ENCODE measurements at regions not wholly inside any gene's neighbourhood (a gene's known extent, or its start where the extent isn't known, plus 50 kb on each side); places are given as distances from the start of the nearest gene placed in this dataset.

- Histone ChIP-seq H3K27ac (ENCODE audit: low read depth, low read length) (no peak overlapping the region), H3K4me3 (replicated peaks in 1 of 2; ENCODE audit: low read depth in 1 of 2, low read length in 2 of 2) (no peak overlapping the region), H3K9me2 (ENCODE audit: insufficient read depth) (no peaks in the 10 kb centered on the region), H3K4me1 (ENCODE audit: control insufficient read depth in 1 of 2, insufficient read depth in 2 of 2, low read length in 2 of 2) (no peaks in the 10 kb centered on the region), H3K4me2 (ENCODE audit: low read length) (no peak overlapping the region), H3K27me3 (ENCODE audit: insufficient read depth, low read length) (no peaks in the 10 kb centered on the region), H3K36me3 (ENCODE audit: control insufficient read depth in 1 of 2, insufficient read depth in 2 of 2, low read length in 2 of 2) (no peaks in the 10 kb centered on the region), H3K9ac (ENCODE audit: low read length) (no peak overlapping the region), H2AFZ (ENCODE audit: low read depth, low read length, poor library complexity, severe bottlenecking) (no peak overlapping the region), H4K20me1 (ENCODE audit: insufficient read depth) (no peaks in the 10 kb centered on the region), H3K79me2 (ENCODE audit: insufficient read depth, low read length) (no peaks in the 10 kb centered on the region), H3K9me3 (ENCODE audit: control insufficient read depth in 1 of 2, insufficient read depth in 1 of 2, low read depth in 1 of 2, low read length in 2 of 2) (no peaks in the 10 kb centered on the region)
- ChIA-PET CTCF (no interaction called here), RAD21 (ENCODE audit: low non-redundant PET in 1 of 2, low total read pairs in 2 of 2, uncharacterized antibody in 2 of 2, unreplicated experiment in 2 of 2) (no interaction called here), POLR2A (no interaction called here)
- no TSS peak for BruUV-seq (replicated peaks)
- TF ChIP-seq POLR2A (IDR thresholded peaks at IDR 0.05; ENCODE audit: borderline replicate concordance, extremely low read depth, insufficient read depth, insufficient read length) (no peak), CTCF (IDR thresholded peaks at IDR 0.05 in 2 of 3, conservative IDR thresholded peaks at IDR 0.05 in 1 of 3; ENCODE audit: borderline replicate concordance in 1 of 3, insufficient read depth in 1 of 3, low read depth in 2 of 3, low read length in 2 of 3) (no peak), REST (IDR thresholded peaks at IDR 0.05; ENCODE audit: low read depth) (no peak), EZH2phosphoT487 (IDR thresholded peaks at IDR 0.05; ENCODE audit: borderline replicate concordance) (no peak), RAD21 (IDR thresholded peaks at IDR 0.05; ENCODE audit: low read depth) (no peak), SRF (IDR thresholded peaks at IDR 0.05; ENCODE audit: low read depth) (no peak), SP1 (IDR thresholded peaks at IDR 0.05; ENCODE audit: low read depth) (no peak), SIN3A (IDR thresholded peaks at IDR 0.05; ENCODE audit: low read depth) (no peak)
- ATAC-seq, result no peak
- intact Hi-C loops (cut with micrococcal nuclease), result no loop called here
- no peak for DNase-seq (ENCODE audit: low read depth, low spot score)
These were observed 166.9 kb downstream of the SNX10 start for GRCh38 chr7:26458466-26459145.
